ENCODE measurements at regions not wholly inside any gene's neighbourhood (a gene's known extent, or its start where the extent isn't known, plus 50 kb on each side); places are given as distances from the start of the nearest gene placed in this dataset.

- Histone ChIP-seq H3K4me3 (ENCODE audit: low read length in 3 of 3) (no peak overlapping the region), H3K27ac (ENCODE audit: low read depth in 2 of 2, low read length in 2 of 2) (no peak overlapping the region)
- FAIRE-seq = no peak
These were observed 53.9 kb upstream of the HEPHL1 start for GRCh38 chr11:93967258-93967657.

GRCh38 chr11:93967944-93968343 is 53.2 kb upstream of the HEPHL1 start:
- TF ChIP-seq CTCF (IDR thresholded peaks at IDR 0.05; ENCODE audit: borderline replicate concordance, extremely low read depth, insufficient read depth) = no peak
- H3K36me3 ChIP-seq (ENCODE audit: control insufficient read depth in 2 of 3, insufficient read depth in 3 of 3, low read length in 3 of 3) = no peaks in the 10 kb centered on the region
- intact Hi-C loops (cut with DNase I) = no loop called here
- no peak for DNase-seq
- H3K27me3 ChIP-seq (ENCODE audit: control insufficient read depth, insufficient read depth, low read length) = no peaks in the 10 kb centered on the region
- no peak for FAIRE-seq
- H3K4me1 ChIP-seq (ENCODE audit: control insufficient read depth in 2 of 3, insufficient read depth in 2 of 3, low read depth in 1 of 3, low read length in 3 of 3) = no peaks in the 10 kb centered on the region
- no peak overlapping the region for H3K9ac ChIP-seq (ENCODE audit: low read length in 3 of 3)
- no peaks in the 10 kb centered on the region for H3K9me3 ChIP-seq (ENCODE audit: control insufficient read depth in 2 of 3, insufficient read depth in 1 of 3, low read length in 3 of 3)
- H3K4me3 ChIP-seq (ENCODE audit: low read length in 3 of 3) = no peak overlapping the region
- no peak overlapping the region for H3K27ac ChIP-seq (ENCODE audit: low read depth in 2 of 2, low read length in 2 of 2)

More at GRCh38 chr11:93967258-93967657, 53.9 kb upstream of the HEPHL1 start:
- TF ChIP-seq CTCF (IDR thresholded peaks at IDR 0.05; ENCODE audit: borderline replicate concordance, extremely low read depth, insufficient read depth) = no peak
- Histone ChIP-seq H3K9ac (ENCODE audit: low read length in 3 of 3) (no peak overlapping the region), H3K9me3 (ENCODE audit: control insufficient read depth in 2 of 3, insufficient read depth in 1 of 3, low read length in 3 of 3) (no peaks in the 10 kb centered on the region), H3K4me1 (ENCODE audit: control insufficient read depth in 2 of 3, insufficient read depth in 2 of 3, low read depth in 1 of 3, low read length in 3 of 3) (no peaks in the 10 kb centered on the region), H3K27me3 (ENCODE audit: control insufficient read depth, insufficient read depth, low read length) (no peaks in the 10 kb centered on the region), H3K36me3 (ENCODE audit: control insufficient read depth in 2 of 3, insufficient read depth in 3 of 3, low read length in 3 of 3) (no peaks in the 10 kb centered on the region)
- intact Hi-C loops (cut with DNase I) = no loop called here
- DNase-seq = no peak

GRCh38 chr11:93969925-93970922 is 50.9 kb upstream of the HEPHL1 start:
- no peaks in the 10 kb centered on the region for H3K9me3 ChIP-seq (ENCODE audit: control insufficient read depth in 2 of 3, insufficient read depth in 1 of 3, low read length in 3 of 3)
- no peaks in the 10 kb centered on the region for H3K36me3 ChIP-seq (ENCODE audit: control insufficient read depth in 2 of 3, insufficient read depth in 3 of 3, low read length in 3 of 3)
- FAIRE-seq (no peak), DNase-seq (no peak)
- no peaks in the 10 kb centered on the region for H3K27me3 ChIP-seq (ENCODE audit: control insufficient read depth, insufficient read depth, low read length)
- H3K9ac ChIP-seq (ENCODE audit: low read length in 3 of 3) = no peak overlapping the region
- H3K4me3 ChIP-seq (ENCODE audit: low read length in 3 of 3) = no peak overlapping the region
- TF ChIP-seq CTCF (IDR thresholded peaks at IDR 0.05; ENCODE audit: borderline replicate concordance, extremely low read depth, insufficient read depth) = no peak
- H3K27ac ChIP-seq (ENCODE audit: low read depth in 2 of 2, low read length in 2 of 2) = no peak overlapping the region
- intact Hi-C loops (cut with DNase I) = no loop called here
- no peaks in the 10 kb centered on the region for H3K4me1 ChIP-seq (ENCODE audit: control insufficient read depth in 2 of 3, insufficient read depth in 2 of 3, low read depth in 1 of 3, low read length in 3 of 3)
